H9 (cell line): ENCODE measurements at regions not wholly inside any gene's neighbourhood (a gene's known extent, or its start where the extent isn't known, plus 50 kb on each side); places are given as distances from the start of the nearest gene placed in this dataset.

Experiments used
- DNase-seq: peaks from one replicate; pipeline ENCODE4 v3.0.0-alpha.2; 2017
- H2AFZ ChIP-seq: one replicate; pipeline ENCODE4 v1.6.1; 2013; ENCODE audit warnings: mild to moderate bottlenecking, low read length, control low read depth, moderate library complexity
- H2AK5ac ChIP-seq: 2 replicates; pipeline ENCODE4 v1.6.1; 2013; ENCODE audit warnings: low read length, control low read depth, mixed read lengths; ENCODE audit not compliant: insufficient read length
- H2BK120ac ChIP-seq: one replicate; pipeline ENCODE4 v1.6.1; 2013; ENCODE audit warnings: low read depth, mild to moderate bottlenecking, low read length, control low read depth, inconsistent platforms; ENCODE audit not compliant: poor library complexity, severe bottlenecking
- H2BK12ac ChIP-seq: 2 replicates; pipeline ENCODE4 v1.6.1; 2013; ENCODE audit warnings: low read length, control low read depth, mixed read lengths, low read depth; ENCODE audit not compliant: insufficient read length
- H2BK15ac ChIP-seq: 2 replicates; pipeline ENCODE4 v1.6.1; 2013; ENCODE audit warnings: low read depth, low read length, control low read depth
- H2BK20ac ChIP-seq: one replicate; pipeline ENCODE4 v1.6.1; 2013; ENCODE audit warnings: low read depth, mild to moderate bottlenecking, low read length, control low read depth, inconsistent platforms; ENCODE audit not compliant: poor library complexity, severe bottlenecking
- H2BK5ac ChIP-seq: 2 replicates; pipeline ENCODE4 v1.6.1; 2013; ENCODE audit warnings: low read length, control low read depth, mixed read lengths; ENCODE audit not compliant: insufficient read length
- H3K14ac ChIP-seq: 2 replicates; pipeline ENCODE4 v1.6.1; 2013; ENCODE audit warnings: low read length, control low read depth; ENCODE audit not compliant: insufficient read depth
- H3K18ac ChIP-seq: 2 replicates; pipeline ENCODE4 v1.6.1; 2013; ENCODE audit warnings: low read depth, mild to moderate bottlenecking, mixed read lengths, low read length, control low read depth; ENCODE audit not compliant: insufficient read length
- H3K23ac ChIP-seq: 2 replicates; pipeline ENCODE4 v1.6.1; 2013; ENCODE audit warnings: low read length, control low read depth, mixed read lengths, low read depth; ENCODE audit not compliant: insufficient read length
- H3K23me2 ChIP-seq: 2 replicates; pipeline ENCODE4 v1.6.1; 2013; ENCODE audit warnings: low read depth, mild to moderate bottlenecking, mixed read lengths, low read length, control low read depth; ENCODE audit not compliant: insufficient read length, poor library complexity, severe bottlenecking
- H3K27ac ChIP-seq: 2 replicates; pipeline ENCODE4 v1.5.1; 2013; ENCODE audit warnings: low read length, control low read depth, mixed read lengths, low read depth; ENCODE audit not compliant: insufficient read length
- H3K27me3 ChIP-seq: 2 replicates; pipeline ENCODE4 v1.6.1; 2013; ENCODE audit warnings: low read length, control low read depth, inconsistent platforms; ENCODE audit not compliant: insufficient read depth
- H3K4ac ChIP-seq: 2 replicates; pipeline ENCODE4 v1.6.1; 2013; ENCODE audit warnings: low read depth, mild to moderate bottlenecking, control low read depth, inconsistent platforms, low read length, moderate library complexity
- H3K4me1 ChIP-seq: 2 replicates; pipeline ENCODE4 v1.6.1; 2013; ENCODE audit warnings: low read length, control low read depth, inconsistent platforms; ENCODE audit not compliant: insufficient read depth
- H3K4me2 ChIP-seq: 2 replicates; pipeline ENCODE4 v1.6.1; 2013; ENCODE audit warnings: low read length, control low read depth, mixed read lengths; ENCODE audit not compliant: insufficient read length, insufficient read depth
- H3K56ac ChIP-seq: 2 replicates; pipeline ENCODE4 v1.6.1; 2013; ENCODE audit warnings: low read depth, mild to moderate bottlenecking, mixed read lengths, low read length, control low read depth; ENCODE audit not compliant: insufficient read length
- H3K79me1 ChIP-seq: 2 replicates; pipeline ENCODE4 v1.6.1; 2013; ENCODE audit warnings: low read depth, mild to moderate bottlenecking, moderate library complexity, low read length, control low read depth, inconsistent platforms; ENCODE audit not compliant: insufficient read depth, poor library complexity, severe bottlenecking
- H3K79me2 ChIP-seq: 2 replicates; pipeline ENCODE4 v1.6.1; 2013; ENCODE audit warnings: low read length, control low read depth, inconsistent platforms; ENCODE audit not compliant: insufficient read depth
- H3K9ac ChIP-seq: 2 replicates; pipeline ENCODE4 v1.6.1; 2013; ENCODE audit warnings: low read length, control low read depth, mixed read lengths; ENCODE audit not compliant: insufficient read length; ENCODE audit errors: extremely low read depth
- H3K9me3 ChIP-seq: one replicate; pipeline ENCODE4 v1.6.1; 2013; ENCODE audit warnings: low read depth, low read length, inconsistent platforms; ENCODE audit not compliant: control insufficient read depth
- H3T11ph ChIP-seq: one replicate; pipeline ENCODE4 v1.6.1; 2013; ENCODE audit warnings: mild to moderate bottlenecking, low read length, control low read depth, inconsistent platforms
- H4K20me1 ChIP-seq: one replicate; pipeline ENCODE4 v1.6.1; 2013; ENCODE audit not compliant: control insufficient read depth, insufficient read length, insufficient read depth
- H4K5ac ChIP-seq: 2 replicates; pipeline ENCODE4 v1.6.1; 2013; ENCODE audit warnings: low read depth, mild to moderate bottlenecking, mixed read lengths, low read length, control low read depth; ENCODE audit not compliant: insufficient read length
- H4K8ac ChIP-seq: replicated peaks from 2 replicates; pipeline ENCODE4 v1.6.1; 2013; ENCODE audit warnings: low read length, control low read depth, mixed read lengths, low read depth; ENCODE audit not compliant: insufficient read length
- H4K91ac ChIP-seq: 2 replicates; pipeline ENCODE4 v1.6.1; 2013; ENCODE audit warnings: low read depth, mild to moderate bottlenecking, moderate library complexity, mixed read lengths, low read length, control low read depth; ENCODE audit not compliant: insufficient read length
- H3K27ac Mint-ChIP-seq, 3 experiments: 2 replicates in 2 of 3; 3 replicates in 1 of 3; pipeline ENCODE4 v1.8.0; 2020 to 2021; ENCODE audit warnings: mixed read lengths in 3 of 3, mild to moderate bottlenecking in 1 of 3, moderate library complexity in 1 of 3
- H3K27me3 Mint-ChIP-seq: 2 replicates; pipeline ENCODE4 v1.8.0; 2021; ENCODE audit warnings: low read depth, mild to moderate bottlenecking, moderate library complexity, mixed read lengths
- H3K36me3 Mint-ChIP-seq, 3 experiments: 2 replicates in 2 of 3; 3 replicates in 1 of 3; pipeline ENCODE4 v1.8.0; 2020 to 2021; ENCODE audit warnings: low read depth in 3 of 3, mixed read lengths in 3 of 3; ENCODE audit not compliant: insufficient read depth in 1 of 3
- H3K4me1 Mint-ChIP-seq, 2 experiments: 2 replicates each; pipeline ENCODE4 v1.8.0; 2020; ENCODE audit warnings: mixed read lengths in 2 of 2
- H3K4me3 Mint-ChIP-seq, 2 experiments: 2 replicates in 1 of 2; 3 replicates in 1 of 2; pipeline ENCODE4 v1.8.0; 2020 to 2021; ENCODE audit warnings: mild to moderate bottlenecking in 2 of 2, mixed read lengths in 2 of 2, moderate library complexity in 1 of 2
- H3K9me3 Mint-ChIP-seq, 2 experiments: 2 replicates in 1 of 2; 3 replicates in 1 of 2; pipeline ENCODE4 v1.8.0; 2020; ENCODE audit warnings: mild to moderate bottlenecking in 2 of 2, mixed read lengths in 2 of 2, moderate library complexity in 1 of 2
- WGBS: extraction: QIAGEN DNeasy Blood & Tissue Kit; methylation state at CpG from one replicate; pipeline ENCODE4 v1.1.7; 2013; ENCODE audit warnings: missing lambda C conversion rate, low lambda C conversion rate, mixed read lengths; ENCODE audit not compliant: insufficient read length; ENCODE audit errors: extremely low coverage; 5-methylcytosine and 5-hydroxymethylcytosine counted together
- TF ChIP-seq, protein P1 (sequence below): fragments of 200-600 bp; sonication (generic); conservative IDR thresholded peaks from 3 replicates; pipeline ENCODE4 v1.8.0; 2021; ENCODE audit warnings: antibody characterized with exemption, mild to moderate bottlenecking

DNA sequence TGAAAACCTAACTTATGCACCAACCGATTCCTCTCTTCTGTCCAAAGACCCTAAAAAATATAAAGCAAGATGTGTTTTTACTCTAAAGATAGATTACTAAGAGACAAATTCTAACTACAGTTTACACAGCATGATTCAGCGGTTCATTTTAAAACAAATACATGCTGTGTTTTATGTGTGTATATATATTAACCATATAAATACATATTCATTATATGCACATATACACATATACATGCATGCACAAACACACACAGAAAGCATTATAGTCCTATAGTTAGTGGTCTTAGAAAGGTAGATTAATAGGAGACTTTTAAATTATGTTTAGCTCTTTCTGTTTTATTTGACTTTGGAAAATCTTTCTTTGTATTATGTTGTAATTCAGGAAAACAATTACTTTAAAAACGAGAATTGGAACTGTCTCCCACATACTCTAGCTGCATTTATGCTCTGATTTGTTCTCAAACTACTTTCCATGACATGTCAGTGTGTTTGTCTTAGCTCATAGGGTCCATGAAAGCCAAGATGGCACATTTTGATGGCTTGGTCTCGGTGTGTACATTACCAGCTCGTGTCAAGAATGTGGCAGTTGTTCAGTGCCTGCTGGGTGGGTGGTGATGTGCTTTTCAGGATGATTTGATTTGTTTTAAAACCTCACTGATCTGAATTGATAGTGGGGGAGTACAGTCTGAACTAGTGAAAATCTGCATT is 548.8 kb upstream of the SALL1 start:
- Mint-ChIP-seq H3K4me3 (no peak overlapping the region), H3K4me1 (peaks cover 5 to 6% of the 10 kb centered on the region in 2 experiments; a peak in 3 of 4 replicates), H3K36me3 (peaks cover 7 to 12% (median 9%) of the 10 kb centered on the region in 3 experiments), H3K27me3 (0 out of 2 replicates have a peak, but pooled peaks cover 2% of the 10 kb centered on the region), H3K9me3 (peaks cover 10 to 12% of the 10 kb centered on the region in 2 experiments), H3K27ac (no peak overlapping the region)
- H3K23me2 ChIP-seq: no peaks in the 10 kb centered on the region
- H3K4ac ChIP-seq: no peak overlapping the region
- H3K14ac ChIP-seq: no peak overlapping the region
- H4K20me1 ChIP-seq: no peaks in the 10 kb centered on the region
- no peak overlapping the region for H2BK5ac ChIP-seq
- H3K79me1 ChIP-seq: no peaks in the 10 kb centered on the region
- H2BK12ac ChIP-seq: no peak overlapping the region
- H3K27ac ChIP-seq: no peak overlapping the region
- 0 out of 2 replicates have a peak, but pooled peaks cover 1% of the 10 kb centered on the region for H3K79me2 ChIP-seq
- H3K9ac ChIP-seq: no peak overlapping the region
- no CpG with 5 or more reads among the region's 5 CpGs for WGBS
- no peak overlapping the region for H4K5ac ChIP-seq
- H3K23ac ChIP-seq: no peak overlapping the region
- H2AK5ac ChIP-seq: no peak overlapping the region
- TF ChIP-seq, protein P1, sequence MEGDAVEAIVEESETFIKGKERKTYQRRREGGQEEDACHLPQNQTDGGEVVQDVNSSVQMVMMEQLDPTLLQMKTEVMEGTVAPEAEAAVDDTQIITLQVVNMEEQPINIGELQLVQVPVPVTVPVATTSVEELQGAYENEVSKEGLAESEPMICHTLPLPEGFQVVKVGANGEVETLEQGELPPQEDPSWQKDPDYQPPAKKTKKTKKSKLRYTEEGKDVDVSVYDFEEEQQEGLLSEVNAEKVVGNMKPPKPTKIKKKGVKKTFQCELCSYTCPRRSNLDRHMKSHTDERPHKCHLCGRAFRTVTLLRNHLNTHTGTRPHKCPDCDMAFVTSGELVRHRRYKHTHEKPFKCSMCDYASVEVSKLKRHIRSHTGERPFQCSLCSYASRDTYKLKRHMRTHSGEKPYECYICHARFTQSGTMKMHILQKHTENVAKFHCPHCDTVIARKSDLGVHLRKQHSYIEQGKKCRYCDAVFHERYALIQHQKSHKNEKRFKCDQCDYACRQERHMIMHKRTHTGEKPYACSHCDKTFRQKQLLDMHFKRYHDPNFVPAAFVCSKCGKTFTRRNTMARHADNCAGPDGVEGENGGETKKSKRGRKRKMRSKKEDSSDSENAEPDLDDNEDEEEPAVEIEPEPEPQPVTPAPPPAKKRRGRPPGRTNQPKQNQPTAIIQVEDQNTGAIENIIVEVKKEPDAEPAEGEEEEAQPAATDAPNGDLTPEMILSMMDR: no peak
- H4K91ac ChIP-seq: no peak overlapping the region
- no peak overlapping the region for H2BK20ac ChIP-seq
- no peak overlapping the region for H3K56ac ChIP-seq
- no peak overlapping the region for H3T11ph ChIP-seq
- no peak for DNase-seq
- H3K18ac ChIP-seq: no peak overlapping the region
- H2BK15ac ChIP-seq: no peak overlapping the region
- no peak overlapping the region for H2AFZ ChIP-seq
- H3K4me1 ChIP-seq: no peaks in the 10 kb centered on the region; the same call in 1 of the 2 replicates
- no peaks in the 10 kb centered on the region for H3K27me3 ChIP-seq
- no peak overlapping the region for H3K4me2 ChIP-seq
- H2BK120ac ChIP-seq: no peak overlapping the region
- no peak overlapping the region for H4K8ac ChIP-seq
- no peaks in the 10 kb centered on the region for H3K9me3 ChIP-seq
